ENCODE measurements at regions not wholly inside any gene's neighbourhood (a gene's known extent, or its start where the extent isn't known, plus 50 kb on each side); places are given as distances from the start of the nearest gene placed in this dataset.

- no peak overlapping the region for H3K4me3 ChIP-seq (replicated peaks in 1 of 3)
- no peaks in the 10 kb centered on the region for H3K36me3 ChIP-seq
- H3K4me1 ChIP-seq = no peaks in the 10 kb centered on the region
- no peak overlapping the region for H3K27ac ChIP-seq
- TF ChIP-seq POLR2A (IDR thresholded peaks at IDR 0.05) = no peak
- no peak for TF ChIP-seq CTCF (IDR thresholded peaks at IDR 0.05)
- 78 to 84% methylated on average over 3 of the region's 3 CpGs for WGBS, 2 donors
- no peaks in the 10 kb centered on the region for H3K9me3 ChIP-seq
- intact Hi-C loops (cut with DNase I) = no loop called here
- no peaks in the 10 kb centered on the region for H3K27me3 ChIP-seq
- DNase-seq = no peak
Observed at GRCh38 chr6:132194529-132194928, 206.7 kb downstream of the MOXD1 start.

- no peak for DNase-seq
- Histone ChIP-seq H3K36me3 (no peaks in the 10 kb centered on the region), H3K27ac (no peak overlapping the region), H3K27me3 (no peaks in the 10 kb centered on the region), H3K9me3 (no peaks in the 10 kb centered on the region), H3K4me1 (no peaks in the 10 kb centered on the region), H3K4me3 (replicated peaks in 1 of 3) (no peak overlapping the region)
- WGBS, 2 donors = 94 to 97% methylated on average over 5 of the region's 5 CpGs
- intact Hi-C loops (cut with DNase I) = no loop called here
- TF ChIP-seq CTCF (IDR thresholded peaks at IDR 0.05) (no peak), POLR2A (IDR thresholded peaks at IDR 0.05) (no peak)
Observed at GRCh38 chr6:132192631-132193030, 208.6 kb downstream of the MOXD1 start.

- 61% methylated on average over 3 of the region's 3 CpGs for WGBS, 2 donors
- no peaks in the 10 kb centered on the region for H3K27me3 ChIP-seq
- no peaks in the 10 kb centered on the region for H3K9me3 ChIP-seq
- no peak overlapping the region for H3K4me3 ChIP-seq (replicated peaks in 1 of 3)
- intact Hi-C loops (cut with DNase I) = no loop called here
- no peaks in the 10 kb centered on the region for H3K4me1 ChIP-seq
- H3K36me3 ChIP-seq = no peaks in the 10 kb centered on the region
- no peak for TF ChIP-seq CTCF (IDR thresholded peaks at IDR 0.05)
- no peak for TF ChIP-seq POLR2A (IDR thresholded peaks at IDR 0.05)
- no peak for DNase-seq
- H3K27ac ChIP-seq = no peak overlapping the region
Observed at GRCh38 chr6:132190815-132191175, 210.5 kb downstream of the MOXD1 start.

GRCh38 chr6:132190097-132190814, 211.0 kb downstream of the MOXD1 start:
- Histone ChIP-seq H3K27ac (no peak overlapping the region), H3K9me3 (no peaks in the 10 kb centered on the region), H3K36me3 (no peaks in the 10 kb centered on the region), H3K4me3 (replicated peaks in 1 of 3) (no peak overlapping the region), H3K4me1 (no peaks in the 10 kb centered on the region), H3K27me3 (no peaks in the 10 kb centered on the region)
- TF ChIP-seq CTCF (IDR thresholded peaks at IDR 0.05) = no peak
- TF ChIP-seq POLR2A (IDR thresholded peaks at IDR 0.05) = no peak
- intact Hi-C loops (cut with DNase I) = no loop called here
- DNase-seq = no peak
- WGBS, 2 donors = 64 to 67% methylated on average over 4 of the region's 4 CpGs

- H3K4me1 ChIP-seq = no peaks in the 10 kb centered on the region
- TF ChIP-seq CTCF (IDR thresholded peaks at IDR 0.05) (no peak), POLR2A (IDR thresholded peaks at IDR 0.05) (no peak)
- no peak overlapping the region for H3K27ac ChIP-seq
- H3K27me3 ChIP-seq = no peaks in the 10 kb centered on the region
- no peaks in the 10 kb centered on the region for H3K36me3 ChIP-seq
- DNase-seq = no peak
- no peak overlapping the region for H3K4me3 ChIP-seq (replicated peaks in 1 of 3)
- intact Hi-C loops (cut with DNase I) = no loop called here
- H3K9me3 ChIP-seq = no peaks in the 10 kb centered on the region
- WGBS, 2 donors = 38 to 66% methylated on average over 1 of the region's 1 CpG
Observed at GRCh38 chr6:132188556-132189264, 212.6 kb downstream of the MOXD1 start.

Data from thyroid gland (tissue), 4 donors.